HK-2 (cell line): ENCODE measurements at regions not wholly inside any gene's neighbourhood (a gene's known extent, or its start where the extent isn't known, plus 50 kb on each side); places are given as distances from the start of the nearest gene placed in this dataset.

ENCODE experiments used
- DNase-seq: peaks from one replicate; pipeline ENCODE4 v3.0.0-alpha.2; 2018; ENCODE audit not compliant: unreplicated experiment

- no peak for DNase-seq
These were observed 73.5 kb downstream of the GOLGA8G start for GRCh38 chr15:28459279-28459678.

GRCh38 chr15:28457396-28457932 is 75.3 kb downstream of the GOLGA8G start:
- peak; percentile 7 for DNase-seq

GRCh38 chr15:28456476-28457395 is 76.0 kb downstream of the GOLGA8G start:
- peak; percentile 0 for DNase-seq

- peak; percentile 39 for DNase-seq
These were observed 77.0 kb downstream of the GOLGA8G start for GRCh38 chr15:28455537-28456475.

GRCh38 chr15:28454751-28455220 is 76.3 kb downstream of the GOLGA8F start:
- peak; percentile 42 for DNase-seq
